ENCODE measurements at regions not wholly inside any gene's neighbourhood (a gene's known extent, or its start where the extent isn't known, plus 50 kb on each side); places are given as distances from the start of the nearest gene placed in this dataset.

GRCh38 chr6:148648754-148649453, 97.9 kb upstream of the UST start:
- Mint-ChIP-seq H3K9me3 (peaks cover 29% of the 10 kb centered on the region), H3K4me1 (ENCODE audit: low read depth) (no peaks in the 10 kb centered on the region), H3K27me3 (ENCODE audit: insufficient read depth) (peaks cover 2% of the 10 kb centered on the region; the same call in 1 of the 2 replicates), H3K36me3 (ENCODE audit: low read depth) (peaks cover 17% of the 10 kb centered on the region), H3K27ac (no peak overlapping the region), H3K4me3 (no peak overlapping the region)
- no peak for DNase-seq
- no peak for TF ChIP-seq CTCF (IDR thresholded peaks at IDR 0.05)

- Mint-ChIP-seq H3K4me1 (ENCODE audit: low read depth) (no peaks in the 10 kb centered on the region), H3K4me3 (no peak overlapping the region), H3K27ac (no peak overlapping the region), H3K27me3 (ENCODE audit: insufficient read depth) (peaks cover 2% of the 10 kb centered on the region; the same call in 1 of the 2 replicates), H3K36me3 (ENCODE audit: low read depth) (peaks cover 17% of the 10 kb centered on the region), H3K9me3 (peaks cover 33% of the 10 kb centered on the region)
- no peak for DNase-seq
- no peak for TF ChIP-seq CTCF (IDR thresholded peaks at IDR 0.05)
Measured at GRCh38 chr6:148649454-148649963, 97.3 kb upstream of the UST start.

GRCh38 chr6:148650941-148651505, 95.8 kb upstream of the UST start:
- no peak for TF ChIP-seq CTCF (IDR thresholded peaks at IDR 0.05)
- peaks cover 37% of the 10 kb centered on the region for H3K9me3 Mint-ChIP-seq

GRCh38 chr6:148652205-148652604, 94.6 kb upstream of the UST start:
- peaks cover 17% of the 10 kb centered on the region for H3K36me3 Mint-ChIP-seq (ENCODE audit: low read depth)
- H3K9me3 Mint-ChIP-seq = peaks cover 37% of the 10 kb centered on the region
- H3K27ac Mint-ChIP-seq = no peak overlapping the region
- H3K27me3 Mint-ChIP-seq (ENCODE audit: insufficient read depth) = no peaks in the 10 kb centered on the region; the same call in 1 of the 2 replicates
- no peak overlapping the region for H3K4me3 Mint-ChIP-seq
- H3K4me1 Mint-ChIP-seq (ENCODE audit: low read depth) = peaks cover 9% of the 10 kb centered on the region
- DNase-seq = no peak
- TF ChIP-seq CTCF (IDR thresholded peaks at IDR 0.05) = no peak

More at GRCh38 chr6:148650941-148651505, 95.8 kb upstream of the UST start:
- Mint-ChIP-seq H3K4me3 (no peak overlapping the region), H3K27me3 (ENCODE audit: insufficient read depth) (no peaks in the 10 kb centered on the region; the same call in 1 of the 2 replicates), H3K36me3 (ENCODE audit: low read depth) (peaks cover 17% of the 10 kb centered on the region), H3K27ac (no peak overlapping the region), H3K4me1 (ENCODE audit: low read depth) (no peaks in the 10 kb centered on the region)
- no peak for DNase-seq

- Mint-ChIP-seq H3K9me3 (peaks cover 37% of the 10 kb centered on the region), H3K4me3 (no peak overlapping the region), H3K4me1 (ENCODE audit: low read depth) (peaks cover 17% of the 10 kb centered on the region), H3K27me3 (ENCODE audit: insufficient read depth) (no peaks in the 10 kb centered on the region; the same call in 1 of the 2 replicates), H3K27ac (no peak overlapping the region), H3K36me3 (ENCODE audit: low read depth) (peaks cover 17% of the 10 kb centered on the region)
- no peak for TF ChIP-seq CTCF (IDR thresholded peaks at IDR 0.05)
- no peak for DNase-seq
Measured at GRCh38 chr6:148653138-148653776, 93.6 kb upstream of the UST start.
